ENCODE measurements at regions not wholly inside any gene's neighbourhood (a gene's known extent, or its start where the extent isn't known, plus 50 kb on each side); places are given as distances from the start of the nearest gene placed in this dataset.

- TF ChIP-seq CTCF (IDR thresholded peaks at IDR 0.05) (no peak), ZFX (IDR thresholded peaks at IDR 0.05; ENCODE audit: borderline replicate concordance) (no peak)
These were observed 416.8 kb upstream of the DSEL start for GRCh38 chr18:67933271-67933670.
